Epithelial cell of proximal tubule (primary cell): ENCODE measurements at regions not wholly inside any gene's neighbourhood (a gene's known extent, or its start where the extent isn't known, plus 50 kb on each side); places are given as distances from the start of the nearest gene placed in this dataset.

Experiments used
- DNase-seq: peaks from one replicate; pipeline ENCODE4 v3.0.0-alpha.2; 2011; ENCODE audit warnings: low read depth
- H3K4me3 ChIP-seq: 2 replicates; pipeline ENCODE4 v1.5.1; 2011; ENCODE audit warnings: low read depth, mild to moderate bottlenecking, low read length
- TF ChIP-seq, protein P1 (sequence below): conservative IDR thresholded peaks from 2 replicates; pipeline ENCODE4 v1.5.1; 2012; ENCODE audit warnings: low read depth, mild to moderate bottlenecking, low read length

DNA sequence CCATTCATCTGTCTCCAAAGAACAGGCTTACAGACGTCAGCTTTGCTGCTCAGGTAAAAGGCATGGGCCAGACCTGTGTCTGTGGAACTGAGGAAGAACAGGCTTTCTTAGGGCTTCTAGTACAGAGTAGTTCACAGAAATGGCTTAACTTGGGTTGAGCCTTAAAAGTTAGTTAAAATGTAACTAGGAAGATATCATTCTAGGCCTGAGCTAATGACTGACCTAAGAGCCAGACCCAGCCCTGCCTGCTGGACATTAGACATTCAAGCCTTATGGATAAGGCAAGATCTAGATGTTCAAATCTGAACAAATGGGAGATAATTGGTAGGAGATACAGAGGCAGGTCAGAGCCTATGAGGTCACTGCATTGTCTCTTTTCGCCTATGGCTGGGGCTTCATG lies 73.9 kb upstream of the SLC14A2 start:
- no peak overlapping the region for H3K4me3 ChIP-seq
- TF ChIP-seq, protein P1, sequence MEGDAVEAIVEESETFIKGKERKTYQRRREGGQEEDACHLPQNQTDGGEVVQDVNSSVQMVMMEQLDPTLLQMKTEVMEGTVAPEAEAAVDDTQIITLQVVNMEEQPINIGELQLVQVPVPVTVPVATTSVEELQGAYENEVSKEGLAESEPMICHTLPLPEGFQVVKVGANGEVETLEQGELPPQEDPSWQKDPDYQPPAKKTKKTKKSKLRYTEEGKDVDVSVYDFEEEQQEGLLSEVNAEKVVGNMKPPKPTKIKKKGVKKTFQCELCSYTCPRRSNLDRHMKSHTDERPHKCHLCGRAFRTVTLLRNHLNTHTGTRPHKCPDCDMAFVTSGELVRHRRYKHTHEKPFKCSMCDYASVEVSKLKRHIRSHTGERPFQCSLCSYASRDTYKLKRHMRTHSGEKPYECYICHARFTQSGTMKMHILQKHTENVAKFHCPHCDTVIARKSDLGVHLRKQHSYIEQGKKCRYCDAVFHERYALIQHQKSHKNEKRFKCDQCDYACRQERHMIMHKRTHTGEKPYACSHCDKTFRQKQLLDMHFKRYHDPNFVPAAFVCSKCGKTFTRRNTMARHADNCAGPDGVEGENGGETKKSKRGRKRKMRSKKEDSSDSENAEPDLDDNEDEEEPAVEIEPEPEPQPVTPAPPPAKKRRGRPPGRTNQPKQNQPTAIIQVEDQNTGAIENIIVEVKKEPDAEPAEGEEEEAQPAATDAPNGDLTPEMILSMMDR, result no peak
- no peak for DNase-seq

DNA sequence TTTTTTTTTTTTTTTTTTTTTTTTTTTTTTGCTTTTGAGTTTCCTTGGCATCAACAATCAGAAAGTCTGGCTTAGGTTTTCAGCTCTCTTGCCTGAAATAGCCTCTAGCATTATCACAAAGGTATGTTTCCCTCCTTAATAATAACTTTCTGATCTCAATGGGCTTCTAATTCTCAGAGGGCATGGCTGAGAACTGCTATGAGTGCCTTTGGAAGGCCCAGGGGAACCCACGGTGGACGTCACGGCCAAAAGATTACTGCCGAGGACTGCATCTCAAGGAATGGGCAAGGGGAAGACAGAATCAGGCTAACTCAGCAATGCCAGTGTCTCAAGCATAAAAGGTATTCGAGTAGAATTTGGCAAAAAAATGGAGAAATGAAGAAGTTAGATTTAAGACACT lies 73.2 kb upstream of the SLC14A2 start:
- H3K4me3 ChIP-seq, result no peak overlapping the region
- TF ChIP-seq, protein P1, result no peak
- no peak for DNase-seq

DNA sequence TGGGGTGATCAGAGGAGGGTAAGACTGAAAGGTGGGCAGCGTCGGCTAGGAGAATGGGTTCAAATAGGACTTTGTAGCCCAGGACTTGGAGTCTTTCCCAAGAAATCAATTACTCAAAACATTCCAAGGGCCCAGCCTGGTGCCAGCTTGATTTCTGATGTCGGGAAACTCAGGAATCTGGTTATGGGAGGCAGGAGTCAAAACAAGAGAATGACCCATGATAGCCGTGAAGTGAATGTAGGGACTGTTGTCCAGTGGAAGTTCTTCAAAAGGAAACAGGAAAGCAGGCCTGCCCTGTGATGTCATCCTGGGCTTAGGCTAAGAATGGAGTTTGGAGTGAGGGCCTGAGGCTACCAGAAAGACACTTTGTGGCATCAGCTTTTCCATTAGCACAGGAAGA lies 67.4 kb upstream of the SLC14A2 start:
- TF ChIP-seq, protein P1, result no peak
- no peak overlapping the region for H3K4me3 ChIP-seq
- no peak for DNase-seq

DNA sequence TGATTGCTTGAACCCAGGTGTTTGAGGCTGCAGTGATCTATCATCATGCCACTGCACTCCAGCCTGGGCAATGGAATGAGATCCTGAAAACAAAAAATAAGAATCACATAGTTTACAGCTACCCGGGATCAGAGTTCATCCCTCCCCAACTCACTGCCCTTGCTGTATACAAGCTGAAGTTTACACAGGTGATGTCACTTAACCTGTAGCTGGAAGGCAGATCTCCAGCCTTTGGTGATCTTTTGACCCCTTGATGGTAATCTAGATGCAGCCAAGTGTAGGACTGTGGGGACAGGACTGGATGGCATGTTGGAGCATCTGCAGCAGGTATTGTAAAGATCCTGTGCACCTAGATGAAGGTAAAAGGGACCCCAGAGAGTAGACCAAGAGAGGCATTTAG lies 66.7 kb upstream of the SLC14A2 start:
- no peak overlapping the region for H3K4me3 ChIP-seq
- TF ChIP-seq, protein P1, result no peak
- DNase-seq, result no peak

DNA sequence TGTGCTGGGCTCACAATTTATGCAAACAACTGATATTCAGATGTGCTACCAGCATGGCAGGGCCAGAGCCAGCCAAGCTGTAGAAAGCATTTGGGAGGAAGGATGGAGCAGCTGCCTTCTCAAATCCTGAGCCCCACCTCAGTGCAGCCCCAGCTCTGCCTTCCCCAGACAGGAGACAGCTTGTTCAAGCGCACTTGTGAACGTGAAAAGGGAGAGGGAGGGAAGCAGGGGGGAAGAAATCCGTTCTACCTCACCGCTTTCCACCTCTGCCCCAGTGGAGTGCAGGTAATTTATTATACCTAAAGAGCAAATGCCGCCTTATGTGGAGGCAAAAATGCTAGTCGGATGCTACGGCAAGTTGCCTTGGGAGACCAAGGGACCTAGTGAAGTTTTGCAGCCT lies 66.0 kb upstream of the SLC14A2 start:
- TF ChIP-seq, protein P1, result no peak
- H3K4me3 ChIP-seq, result no peak overlapping the region
- DNase-seq, result no peak

DNA sequence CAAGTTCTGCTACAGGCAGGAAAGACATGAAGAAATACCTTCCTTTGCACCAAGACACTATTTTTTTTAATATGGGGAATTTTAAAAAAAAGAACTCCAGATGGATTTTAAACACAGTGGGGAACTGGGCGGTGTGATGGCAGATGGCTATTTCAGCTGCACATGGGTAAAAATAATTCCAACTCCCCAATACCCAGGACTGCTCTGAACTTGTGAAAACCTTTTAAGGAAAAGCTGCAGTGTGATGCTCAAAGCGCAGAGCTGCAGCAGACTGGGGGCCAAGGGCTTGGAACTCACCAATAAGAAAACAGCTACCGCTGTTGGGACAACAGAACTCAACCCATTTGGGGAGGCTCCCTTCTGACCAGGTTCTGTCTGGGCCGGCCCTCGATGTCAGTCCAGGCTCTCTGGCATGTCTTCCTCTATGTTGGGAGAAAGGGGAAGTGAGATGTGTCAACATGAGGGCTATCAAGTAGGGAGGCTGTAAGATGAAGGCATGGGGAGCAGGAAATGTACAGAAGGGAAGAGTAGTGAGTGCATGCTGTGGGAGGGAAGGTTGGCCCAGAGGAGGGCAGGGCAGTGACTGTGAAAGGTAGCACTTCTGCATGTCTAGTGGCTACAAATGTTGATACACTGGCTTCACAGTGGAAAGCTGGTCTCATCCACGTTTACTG lies 64.0 kb upstream of the SLC14A2 start:
- no peak for DNase-seq
- no peak overlapping the region for H3K4me3 ChIP-seq
- TF ChIP-seq, protein P1, result no peak

DNA sequence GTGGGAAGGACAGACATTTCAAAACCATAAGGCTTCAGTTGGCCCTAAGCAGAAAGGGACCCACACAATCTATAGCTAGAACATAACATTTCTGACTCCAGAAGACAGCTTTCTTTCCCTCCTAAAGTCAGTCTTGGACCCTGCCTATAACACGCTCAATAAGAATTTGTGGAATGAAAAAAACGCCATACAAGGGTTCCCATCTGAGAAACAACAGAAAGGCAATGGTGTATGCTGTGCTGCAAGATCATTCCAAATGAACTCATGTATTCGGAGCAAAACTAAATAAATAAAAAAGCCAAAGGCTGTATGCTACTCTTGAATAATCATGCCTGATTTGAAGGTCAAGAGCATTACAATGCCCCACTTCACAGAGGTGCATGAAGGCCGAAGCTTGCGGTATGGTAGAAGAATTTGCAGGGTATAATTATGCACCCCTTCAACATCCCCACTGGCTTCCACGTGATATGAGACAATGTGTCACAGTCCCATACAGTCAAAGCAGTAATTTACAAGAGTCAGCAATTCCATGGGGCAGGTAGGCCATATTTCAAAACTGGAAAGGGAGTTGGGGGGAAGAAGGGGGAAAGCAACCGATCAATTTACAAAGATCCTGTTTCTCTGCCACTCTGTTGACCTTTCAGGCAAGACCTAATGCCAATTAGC lies 61.4 kb upstream of the SLC14A2 start:
- TF ChIP-seq, protein P1, result no peak
- no peak for DNase-seq
- H3K4me3 ChIP-seq, result no peak overlapping the region
